OCI-LY3 (cell line): ENCODE measurements at regions not wholly inside any gene's neighbourhood (a gene's known extent, or its start where the extent isn't known, plus 50 kb on each side); places are given as distances from the start of the nearest gene placed in this dataset.
A peak's percentile ranks its signal among the peaks of the same experiment; 100 is the strongest.

Experiments
- H2AFZ ChIP-seq: fragments of 200-600, 300-600 bp; shearing (Covaris generic); 2 replicates; pipeline ENCODE4 v1.6.0; 2014; ENCODE audit warnings: antibody characterized with exemption, low read depth, low read length
- H3K27ac ChIP-seq: fragments of 200-600, 300-600 bp; sonication (generic); 2 replicates; pipeline ENCODE4 v1.5.1; 2014; ENCODE audit warnings: mild to moderate bottlenecking, low read length, moderate library complexity, mixed read lengths
- H3K27me3 ChIP-seq: fragments of 200-600, 300-600 bp; sonication (generic); 2 replicates; pipeline ENCODE4 v1.6.1; 2014; ENCODE audit warnings: low read depth, low read length, mixed read lengths
- H3K36me3 ChIP-seq: fragments of 200-600, 300-600 bp; sonication (generic); replicated peaks from 2 replicates; pipeline ENCODE3; 2014; ENCODE audit warnings: low read depth, low read length, mixed read lengths
- H3K4me1 ChIP-seq: fragments of 300-600, 200-600 bp; sonication (generic); 2 replicates; pipeline ENCODE4 v1.6.1; 2014; ENCODE audit warnings: low read length, mixed read lengths
- H3K4me2 ChIP-seq: fragments of 200-600, 300-600 bp; sonication (generic); 2 replicates; pipeline ENCODE4 v1.6.1; 2014; ENCODE audit warnings: low read length, mixed read lengths
- H3K4me3 ChIP-seq: fragments of 300-600, 200-600 bp; sonication (generic); 2 replicates; pipeline ENCODE4 v1.5.1; 2014; ENCODE audit warnings: antibody characterized with exemption, mild to moderate bottlenecking, low read length, moderate library complexity
- H3K79me2 ChIP-seq: fragments of 300-600, 200-600 bp; shearing (Covaris generic); 2 replicates; pipeline ENCODE4 v1.6.1; 2014; ENCODE audit warnings: mild to moderate bottlenecking, low read length, mixed read lengths
- H3K9ac ChIP-seq: fragments of 300-600, 200-600 bp; shearing (Covaris generic); 2 replicates; pipeline ENCODE4 v1.6.0; 2014; ENCODE audit warnings: mild to moderate bottlenecking, low read length, moderate library complexity
- H3K9me3 ChIP-seq: fragments of 200-600, 300-600 bp; shearing (Covaris generic); 2 replicates; pipeline ENCODE4 v1.6.1; 2014; ENCODE audit warnings: low read length, mixed read lengths; ENCODE audit not compliant: insufficient read depth
- H4K20me1 ChIP-seq: fragments of 200-600, 300-600 bp; sonication (generic); 2 replicates; pipeline ENCODE4 v1.6.1; 2016; ENCODE audit warnings: low read length, mixed read lengths; ENCODE audit not compliant: insufficient read depth
- CTCF ChIP-seq: fragments of 200-600, 300-600 bp; sonication (generic); IDR thresholded peaks from 2 replicates; pipeline ENCODE4 v1.5.1; 2014; ENCODE audit warnings: antibody characterized with exemption, low read length, low read depth
- EZH2phosphoT487 ChIP-seq: fragments of 200-600 bp; shearing (Covaris generic); IDR thresholded peaks from 2 replicates; pipeline ENCODE4 v1.6.1; 2018; ENCODE audit warnings: antibody characterized with exemption, mixed run types, low read depth

GRCh38 chrX:102863735-102864134, 73.3 kb upstream of the RAB40AL start:
- Histone ChIP-seq H2AFZ (no peak overlapping the region), H3K9ac (no peak overlapping the region), H3K27me3 (no peaks in the 10 kb centered on the region), H3K79me2 (no peaks in the 10 kb centered on the region), H3K9me3 (no peaks in the 10 kb centered on the region), H3K36me3 (no peaks in the 10 kb centered on the region), H3K4me2 (no peak overlapping the region), H3K27ac (no peak overlapping the region), H3K4me1 (no peaks in the 10 kb centered on the region), H3K4me3 (no peak overlapping the region), H4K20me1 (no peaks in the 10 kb centered on the region)
- TF ChIP-seq CTCF (peak; percentile 74), EZH2phosphoT487 (no peak)

- no peak for TF ChIP-seq EZH2phosphoT487
- H3K4me3 ChIP-seq = no peak overlapping the region
- H4K20me1 ChIP-seq = no peaks in the 10 kb centered on the region
- H3K4me1 ChIP-seq = no peaks in the 10 kb centered on the region
- H2AFZ ChIP-seq = no peak overlapping the region
- H3K4me2 ChIP-seq = no peak overlapping the region
- H3K9ac ChIP-seq = no peak overlapping the region
- no peaks in the 10 kb centered on the region for H3K79me2 ChIP-seq
- no peak overlapping the region for H3K27ac ChIP-seq
- no peaks in the 10 kb centered on the region for H3K36me3 ChIP-seq
- H3K9me3 ChIP-seq = no peaks in the 10 kb centered on the region
- no peaks in the 10 kb centered on the region for H3K27me3 ChIP-seq
Observed at GRCh38 chrX:102866981-102867656, 70.0 kb upstream of the RAB40AL start.

- Histone ChIP-seq H3K4me3 (no peak overlapping the region), H3K9ac (no peak overlapping the region), H3K27ac (no peak overlapping the region), H3K4me2 (no peak overlapping the region), H3K79me2 (no peaks in the 10 kb centered on the region), H3K4me1 (no peaks in the 10 kb centered on the region), H3K36me3 (peaks cover 4% of the 10 kb centered on the region), H4K20me1 (no peaks in the 10 kb centered on the region), H3K9me3 (no peaks in the 10 kb centered on the region), H3K27me3 (no peaks in the 10 kb centered on the region), H2AFZ (no peak overlapping the region)
- TF ChIP-seq CTCF (no peak), EZH2phosphoT487 (no peak)
Observed at GRCh38 chrX:102883491-102883890, 53.6 kb upstream of the RAB40AL start.
